Liver (tissue), 8 donors: ENCODE measurements at regions not wholly inside any gene's neighbourhood (a gene's known extent, or its start where the extent isn't known, plus 50 kb on each side); places are given as distances from the start of the nearest gene placed in this dataset.

Experiments used
- DNase-seq: peaks from one replicate; pipeline ENCODE4 v3.0.0-alpha.2; 2017; ENCODE audit warnings: low spot score
- H3K27ac ChIP-seq, 2 donors: one replicate each; pipeline ENCODE4 v1.7.0; 2013; ENCODE audit warnings: inconsistent platforms in 2 of 2, low read length in 2 of 2, control low read depth in 1 of 2, low read depth in 1 of 2, mild to moderate bottlenecking in 1 of 2
- H3K27me3 ChIP-seq, 4 donors: one replicate each; pipeline versions ENCODE4 v1.6.1 to v1.7.0; 2013; ENCODE audit warnings: low read length in 3 of 4, inconsistent platforms in 1 of 4, mild to moderate bottlenecking in 1 of 4, moderate library complexity in 1 of 4; ENCODE audit not compliant: control insufficient read depth in 4 of 4, insufficient read depth in 4 of 4
- H3K36me3 ChIP-seq, 4 donors: one replicate each; pipeline versions ENCODE4 v1.6.1 to v1.7.0; 2013; ENCODE audit warnings: low read length in 3 of 4, mild to moderate bottlenecking in 3 of 4, low read depth in 1 of 4, moderate library complexity in 1 of 4; ENCODE audit not compliant: control insufficient read depth in 4 of 4, insufficient read depth in 3 of 4
- H3K4me1 ChIP-seq, 4 donors: one replicate each; pipeline versions ENCODE4 v1.6.1 to v1.7.0; 2013; ENCODE audit warnings: low read length in 3 of 4, mild to moderate bottlenecking in 3 of 4, moderate library complexity in 1 of 4; ENCODE audit not compliant: control insufficient read depth in 4 of 4, insufficient read depth in 4 of 4
- H3K4me3 ChIP-seq, 3 donors: one replicate each; pipeline versions ENCODE4 v1.6.1 to v1.7.0; 2013; ENCODE audit warnings: low read length in 3 of 3, control low read depth in 1 of 3, low read depth in 1 of 3, mild to moderate bottlenecking in 1 of 3
- H3K9ac ChIP-seq, 2 donors: one replicate each; pipeline ENCODE4 v1.7.0; 2013; ENCODE audit warnings: low read length in 2 of 2, mild to moderate bottlenecking in 2 of 2, moderate library complexity in 2 of 2, control low read depth in 1 of 2, low read depth in 1 of 2
- H3K9me3 ChIP-seq, 4 donors: one replicate each; pipeline versions ENCODE4 v1.6.1 to v1.7.0; 2013; ENCODE audit warnings: low read length in 3 of 4; ENCODE audit not compliant: control insufficient read depth in 4 of 4
- ATF3 ChIP-seq: IDR thresholded peaks from 2 replicates; pipeline ENCODE4 v1.6.1; 2016; ENCODE audit warnings: antibody characterized with exemption
- CTCF ChIP-seq: fragments of 150-350 bp; IDR thresholded peaks from 2 replicates; pipeline ENCODE4 v1.5.1; 2017; ENCODE audit warnings: improper control_type of control experiment, low read depth, low read length; ENCODE audit not compliant: missing input control
- EGR1 ChIP-seq, 2 donors: IDR thresholded peaks; 2 replicates each; pipeline ENCODE4 v1.6.1; 2016 to 2018; ENCODE audit warnings: antibody characterized with exemption in 2 of 2, low read depth in 2 of 2
- FOXA1 ChIP-seq: IDR thresholded peaks from 2 replicates; pipeline ENCODE4 v1.6.1; 2016; ENCODE audit warnings: antibody characterized with exemption
- FOXA2 ChIP-seq: IDR thresholded peaks from 2 replicates; pipeline ENCODE4 v1.6.1; 2016; ENCODE audit warnings: antibody characterized with exemption
- GABPA ChIP-seq, 2 donors: IDR thresholded peaks in 1 of 2; conservative IDR thresholded peaks in 1 of 2; 2 replicates each; pipeline ENCODE4 v1.6.1; 2016; ENCODE audit warnings: antibody characterized with exemption in 2 of 2, mild to moderate bottlenecking in 1 of 2, moderate library complexity in 1 of 2
- HNF4A ChIP-seq, 2 donors: conservative IDR thresholded peaks; 2 replicates each; pipeline ENCODE4 v1.6.1; 2016; ENCODE audit warnings: antibody characterized with exemption in 2 of 2, mild to moderate bottlenecking in 2 of 2
- HNF4G ChIP-seq: IDR thresholded peaks from 2 replicates; pipeline ENCODE4 v1.6.1; 2016; ENCODE audit warnings: antibody characterized with exemption
- JUND ChIP-seq, 2 donors: IDR thresholded peaks; 2 replicates each; pipeline ENCODE4 v1.6.1; 2016; ENCODE audit warnings: antibody characterized with exemption in 2 of 2
- MAX ChIP-seq: IDR thresholded peaks from 2 replicates; pipeline ENCODE4 v1.6.1; 2016; ENCODE audit warnings: antibody characterized with exemption
- NR2F2 ChIP-seq: IDR thresholded peaks from 2 replicates; pipeline ENCODE4 v1.6.1; 2016; ENCODE audit warnings: antibody characterized with exemption
- RAD21 ChIP-seq, 2 donors: IDR thresholded peaks; 2 replicates each; pipeline ENCODE4 v1.6.1; 2016; ENCODE audit warnings: antibody characterized with exemption in 2 of 2, mild to moderate bottlenecking in 2 of 2
- RXRA ChIP-seq, 2 donors: IDR thresholded peaks; 2 replicates each; pipeline ENCODE4 v1.6.1; 2017 to 2018; ENCODE audit warnings: antibody characterized with exemption in 2 of 2, mild to moderate bottlenecking in 1 of 2
- SP1 ChIP-seq: IDR thresholded peaks from 2 replicates; pipeline ENCODE4 v1.6.1; 2018; ENCODE audit warnings: antibody characterized with exemption, mild to moderate bottlenecking
- TAF1 ChIP-seq: conservative IDR thresholded peaks from 2 replicates; pipeline ENCODE4 v1.6.1; 2016; ENCODE audit warnings: antibody characterized with exemption, mild to moderate bottlenecking
- YY1 ChIP-seq: IDR thresholded peaks from 2 replicates; pipeline ENCODE4 v1.6.1; 2016; ENCODE audit warnings: antibody characterized with exemption, mild to moderate bottlenecking
- WGBS: extraction: QIAGEN DNeasy Blood & Tissue Kit; methylation state at CpG from one replicate; pipeline ENCODE4 v1.1.7; 2013; 5-methylcytosine and 5-hydroxymethylcytosine counted together
- TF ChIP-seq, protein P1 (sequence below): IDR thresholded peaks from 2 replicates; pipeline ENCODE4 v1.6.1; 2016; ENCODE audit warnings: antibody characterized with exemption, mild to moderate bottlenecking
- TF ChIP-seq, protein P2 (sequence below): IDR thresholded peaks from 2 replicates; pipeline ENCODE4 v1.6.1; 2016; ENCODE audit warnings: antibody characterized with exemption
- donor health status: healthy.
- donor health status: healthy.
- donor health status: healthy.
- donor health status: healthy.
- donor health status: healthy.

DNA sequence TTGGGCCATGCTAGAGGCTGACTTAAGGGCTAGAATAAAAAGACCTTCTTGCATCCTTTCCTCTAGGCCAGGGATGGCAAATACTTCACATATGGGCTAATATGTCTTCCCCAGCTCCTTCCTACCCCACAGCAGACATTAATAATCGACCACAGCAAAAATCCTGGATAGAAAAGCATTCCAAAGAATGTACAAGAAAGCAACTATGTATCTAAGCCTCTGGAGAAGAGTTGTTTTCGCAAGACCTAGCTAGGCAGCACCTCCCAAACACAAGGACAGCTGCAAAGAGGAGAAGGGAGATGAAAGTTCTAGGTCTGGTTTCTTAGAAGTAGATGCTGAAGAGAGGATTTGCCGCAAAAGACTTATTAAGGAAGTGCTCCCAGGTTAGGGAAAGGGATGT, 372.6 kb downstream of the SLC4A3 start:
- Histone ChIP-seq H3K4me3 (no peak overlapping the region), H3K27ac (no peak overlapping the region), H3K9ac (no peak overlapping the region), H3K9me3 (peaks cover 0 to 4% (median 1%) of the 10 kb centered on the region in 4 donors), H3K36me3 (no peaks in the 10 kb centered on the region), H3K4me1 (no peaks in the 10 kb centered on the region), H3K27me3 (peaks cover 0 to 2% (median 0%) of the 10 kb centered on the region in 4 donors)
- DNase-seq: no peak
- WGBS: 70% methylated on average over 3 of the region's 3 CpGs
- TF ChIP-seq YY1 (no peak), GABPA (IDR thresholded peaks at IDR 0.05 in 1 of 2, conservative IDR thresholded peaks at IDR 0.05 in 1 of 2) (no peak), HNF4G (no peak), SP1 (no peak), CTCF (no peak), FOXA2 (no peak)
- TF ChIP-seq, protein P1, sequence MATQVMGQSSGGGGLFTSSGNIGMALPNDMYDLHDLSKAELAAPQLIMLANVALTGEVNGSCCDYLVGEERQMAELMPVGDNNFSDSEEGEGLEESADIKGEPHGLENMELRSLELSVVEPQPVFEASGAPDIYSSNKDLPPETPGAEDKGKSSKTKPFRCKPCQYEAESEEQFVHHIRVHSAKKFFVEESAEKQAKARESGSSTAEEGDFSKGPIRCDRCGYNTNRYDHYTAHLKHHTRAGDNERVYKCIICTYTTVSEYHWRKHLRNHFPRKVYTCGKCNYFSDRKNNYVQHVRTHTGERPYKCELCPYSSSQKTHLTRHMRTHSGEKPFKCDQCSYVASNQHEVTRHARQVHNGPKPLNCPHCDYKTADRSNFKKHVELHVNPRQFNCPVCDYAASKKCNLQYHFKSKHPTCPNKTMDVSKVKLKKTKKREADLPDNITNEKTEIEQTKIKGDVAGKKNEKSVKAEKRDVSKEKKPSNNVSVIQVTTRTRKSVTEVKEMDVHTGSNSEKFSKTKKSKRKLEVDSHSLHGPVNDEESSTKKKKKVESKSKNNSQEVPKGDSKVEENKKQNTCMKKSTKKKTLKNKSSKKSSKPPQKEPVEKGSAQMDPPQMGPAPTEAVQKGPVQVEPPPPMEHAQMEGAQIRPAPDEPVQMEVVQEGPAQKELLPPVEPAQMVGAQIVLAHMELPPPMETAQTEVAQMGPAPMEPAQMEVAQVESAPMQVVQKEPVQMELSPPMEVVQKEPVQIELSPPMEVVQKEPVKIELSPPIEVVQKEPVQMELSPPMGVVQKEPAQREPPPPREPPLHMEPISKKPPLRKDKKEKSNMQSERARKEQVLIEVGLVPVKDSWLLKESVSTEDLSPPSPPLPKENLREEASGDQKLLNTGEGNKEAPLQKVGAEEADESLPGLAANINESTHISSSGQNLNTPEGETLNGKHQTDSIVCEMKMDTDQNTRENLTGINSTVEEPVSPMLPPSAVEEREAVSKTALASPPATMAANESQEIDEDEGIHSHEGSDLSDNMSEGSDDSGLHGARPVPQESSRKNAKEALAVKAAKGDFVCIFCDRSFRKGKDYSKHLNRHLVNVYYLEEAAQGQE: no peak

DNA sequence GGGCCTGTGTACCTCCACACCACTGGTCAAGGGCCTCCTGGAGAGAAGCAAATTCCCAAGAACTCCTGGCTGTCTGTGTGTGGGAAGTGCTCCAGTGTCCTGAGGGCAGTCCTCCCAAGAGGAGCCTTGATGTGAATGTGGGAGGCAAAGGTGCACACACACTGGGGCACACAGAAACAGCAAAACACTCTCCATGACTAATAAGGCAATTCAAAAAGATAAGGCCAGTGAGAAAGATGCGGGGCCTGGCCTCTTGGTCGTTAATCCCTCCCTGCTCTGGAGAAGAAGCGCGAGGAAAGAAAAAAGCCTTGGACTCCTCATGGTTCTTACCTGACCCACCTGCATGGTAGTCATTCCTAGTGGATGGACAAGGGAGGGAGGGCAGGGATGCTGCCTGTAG, 373.2 kb downstream of the SLC4A3 start:
- Histone ChIP-seq H3K4me3 (no peak overlapping the region), H3K9me3 (peaks cover 0 to 4% (median 1%) of the 10 kb centered on the region in 4 donors), H3K36me3 (no peaks in the 10 kb centered on the region), H3K4me1 (no peaks in the 10 kb centered on the region), H3K9ac (no peak overlapping the region), H3K27ac (no peak overlapping the region), H3K27me3 (peaks cover 0 to 4% (median 0%) of the 10 kb centered on the region in 4 donors)
- TF ChIP-seq, protein P2, sequence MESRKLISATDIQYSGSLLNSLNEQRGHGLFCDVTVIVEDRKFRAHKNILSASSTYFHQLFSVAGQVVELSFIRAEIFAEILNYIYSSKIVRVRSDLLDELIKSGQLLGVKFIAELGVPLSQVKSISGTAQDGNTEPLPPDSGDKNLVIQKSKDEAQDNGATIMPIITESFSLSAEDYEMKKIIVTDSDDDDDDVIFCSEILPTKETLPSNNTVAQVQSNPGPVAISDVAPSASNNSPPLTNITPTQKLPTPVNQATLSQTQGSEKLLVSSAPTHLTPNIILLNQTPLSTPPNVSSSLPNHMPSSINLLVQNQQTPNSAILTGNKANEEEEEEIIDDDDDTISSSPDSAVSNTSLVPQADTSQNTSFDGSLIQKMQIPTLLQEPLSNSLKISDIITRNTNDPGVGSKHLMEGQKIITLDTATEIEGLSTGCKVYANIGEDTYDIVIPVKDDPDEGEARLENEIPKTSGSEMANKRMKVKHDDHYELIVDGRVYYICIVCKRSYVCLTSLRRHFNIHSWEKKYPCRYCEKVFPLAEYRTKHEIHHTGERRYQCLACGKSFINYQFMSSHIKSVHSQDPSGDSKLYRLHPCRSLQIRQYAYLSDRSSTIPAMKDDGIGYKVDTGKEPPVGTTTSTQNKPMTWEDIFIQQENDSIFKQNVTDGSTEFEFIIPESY: no peak
- no peak for TF ChIP-seq EGR1 (IDR thresholded peaks at IDR 0.05; ENCODE audit: low read depth in 2 of 2)
- TF ChIP-seq YY1: no peak
- TF ChIP-seq NR2F2: no peak
- no peak for TF ChIP-seq RAD21 (IDR thresholded peaks at IDR 0.05)
- TF ChIP-seq MAX: no peak
- no peak for TF ChIP-seq SP1
- TF ChIP-seq ATF3: no peak
- no peak for TF ChIP-seq FOXA2
- TF ChIP-seq RXRA (IDR thresholded peaks at IDR 0.05): no peak
- no peak for TF ChIP-seq HNF4G
- no peak for TF ChIP-seq GABPA (IDR thresholded peaks at IDR 0.05 in 1 of 2, conservative IDR thresholded peaks at IDR 0.05 in 1 of 2)
- no peak for TF ChIP-seq JUND (IDR thresholded peaks at IDR 0.05)
- TF ChIP-seq, protein P1: no peak
- no peak for TF ChIP-seq TAF1
- TF ChIP-seq CTCF: no peak
- TF ChIP-seq FOXA1: no peak
- TF ChIP-seq HNF4A (conservative IDR thresholded peaks at IDR 0.05): no peak
- 88% methylated on average over 4 of the region's 4 CpGs for WGBS
- DNase-seq: no peak
